HL-60 (cell line): ENCODE measurements at regions not wholly inside any gene's neighbourhood (a gene's known extent, or its start where the extent isn't known, plus 50 kb on each side); places are given as distances from the start of the nearest gene placed in this dataset.

Experiments used
- DNase-seq, 2 experiments: peaks; one replicate each; pipeline ENCODE4 v3.0.0-alpha.2; 2010 to 2020; ENCODE audit warnings: low read depth in 1 of 2, low spot score in 1 of 2
- H3K27ac ChIP-seq: fragments of 250-450 bp; sonication (Bioruptor Pico); replicated peaks from 2 replicates; pipeline ENCODE4 v1.5.1; 2020; ENCODE audit warnings: mild to moderate bottlenecking, moderate library complexity
- H3K27me3 ChIP-seq: fragments of 250-450 bp; sonication (Bioruptor Pico); 2 replicates; pipeline ENCODE4 v1.5.1; 2021; ENCODE audit warnings: mild to moderate bottlenecking, moderate library complexity; ENCODE audit not compliant: insufficient read depth, poor library complexity, severe bottlenecking
- H3K4me3 ChIP-seq: replicated peaks from 2 replicates; pipeline ENCODE4 v1.5.1; 2011; ENCODE audit warnings: mild to moderate bottlenecking, control low read depth, low read length; ENCODE audit not compliant: insufficient read depth
- GABPA ChIP-seq: IDR thresholded peaks from 2 replicates; pipeline ENCODE4 v1.6.1; 2012; ENCODE audit warnings: low read depth
- POLR2AphosphoS5 ChIP-seq: IDR thresholded peaks from 2 replicates; pipeline ENCODE4 v1.6.1; 2012; ENCODE audit warnings: low read depth
- SPI1 ChIP-seq: IDR thresholded peaks from 2 replicates; pipeline ENCODE4 v1.6.1; 2012; ENCODE audit warnings: low read depth, mild to moderate bottlenecking, borderline replicate concordance
- TF ChIP-seq, protein P1 (sequence below): IDR thresholded peaks from one replicate; pipeline ENCODE4 v1.5.1; 2011; ENCODE audit warnings: low read length, control low read depth, inconsistent platforms; ENCODE audit not compliant: insufficient read depth
- TF ChIP-seq, protein P2 (sequence below): IDR thresholded peaks from 2 replicates; pipeline ENCODE4 v1.6.1; 2012; ENCODE audit warnings: low read depth; ENCODE audit not compliant: insufficient replicate concordance

DNA sequence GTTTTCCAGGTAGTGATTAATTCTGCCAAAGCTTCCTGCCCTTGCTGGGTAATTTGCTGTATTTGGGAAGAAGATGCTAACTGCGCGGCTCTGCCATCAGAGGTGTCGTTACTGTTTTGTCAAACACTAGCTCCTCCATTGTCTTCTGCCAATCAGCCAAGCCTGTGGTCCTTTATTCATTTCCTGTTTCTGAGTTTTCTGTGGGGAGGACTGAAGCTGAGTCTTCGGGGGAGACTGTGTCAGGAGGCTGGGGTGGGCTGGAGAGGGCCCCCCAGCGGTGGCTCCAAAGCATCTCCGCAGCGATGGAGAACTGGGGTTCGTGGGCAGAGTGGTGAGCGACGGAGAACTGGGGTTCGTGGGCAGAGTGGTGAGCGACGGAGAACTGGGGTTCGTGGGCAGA lies 322.9 kb upstream of the B3GAT1 start:
- no peak for TF ChIP-seq POLR2AphosphoS5
- TF ChIP-seq, protein P1, sequence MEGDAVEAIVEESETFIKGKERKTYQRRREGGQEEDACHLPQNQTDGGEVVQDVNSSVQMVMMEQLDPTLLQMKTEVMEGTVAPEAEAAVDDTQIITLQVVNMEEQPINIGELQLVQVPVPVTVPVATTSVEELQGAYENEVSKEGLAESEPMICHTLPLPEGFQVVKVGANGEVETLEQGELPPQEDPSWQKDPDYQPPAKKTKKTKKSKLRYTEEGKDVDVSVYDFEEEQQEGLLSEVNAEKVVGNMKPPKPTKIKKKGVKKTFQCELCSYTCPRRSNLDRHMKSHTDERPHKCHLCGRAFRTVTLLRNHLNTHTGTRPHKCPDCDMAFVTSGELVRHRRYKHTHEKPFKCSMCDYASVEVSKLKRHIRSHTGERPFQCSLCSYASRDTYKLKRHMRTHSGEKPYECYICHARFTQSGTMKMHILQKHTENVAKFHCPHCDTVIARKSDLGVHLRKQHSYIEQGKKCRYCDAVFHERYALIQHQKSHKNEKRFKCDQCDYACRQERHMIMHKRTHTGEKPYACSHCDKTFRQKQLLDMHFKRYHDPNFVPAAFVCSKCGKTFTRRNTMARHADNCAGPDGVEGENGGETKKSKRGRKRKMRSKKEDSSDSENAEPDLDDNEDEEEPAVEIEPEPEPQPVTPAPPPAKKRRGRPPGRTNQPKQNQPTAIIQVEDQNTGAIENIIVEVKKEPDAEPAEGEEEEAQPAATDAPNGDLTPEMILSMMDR: no peak
- no peak for TF ChIP-seq GABPA
- no peak for TF ChIP-seq SPI1
- TF ChIP-seq, protein P2, sequence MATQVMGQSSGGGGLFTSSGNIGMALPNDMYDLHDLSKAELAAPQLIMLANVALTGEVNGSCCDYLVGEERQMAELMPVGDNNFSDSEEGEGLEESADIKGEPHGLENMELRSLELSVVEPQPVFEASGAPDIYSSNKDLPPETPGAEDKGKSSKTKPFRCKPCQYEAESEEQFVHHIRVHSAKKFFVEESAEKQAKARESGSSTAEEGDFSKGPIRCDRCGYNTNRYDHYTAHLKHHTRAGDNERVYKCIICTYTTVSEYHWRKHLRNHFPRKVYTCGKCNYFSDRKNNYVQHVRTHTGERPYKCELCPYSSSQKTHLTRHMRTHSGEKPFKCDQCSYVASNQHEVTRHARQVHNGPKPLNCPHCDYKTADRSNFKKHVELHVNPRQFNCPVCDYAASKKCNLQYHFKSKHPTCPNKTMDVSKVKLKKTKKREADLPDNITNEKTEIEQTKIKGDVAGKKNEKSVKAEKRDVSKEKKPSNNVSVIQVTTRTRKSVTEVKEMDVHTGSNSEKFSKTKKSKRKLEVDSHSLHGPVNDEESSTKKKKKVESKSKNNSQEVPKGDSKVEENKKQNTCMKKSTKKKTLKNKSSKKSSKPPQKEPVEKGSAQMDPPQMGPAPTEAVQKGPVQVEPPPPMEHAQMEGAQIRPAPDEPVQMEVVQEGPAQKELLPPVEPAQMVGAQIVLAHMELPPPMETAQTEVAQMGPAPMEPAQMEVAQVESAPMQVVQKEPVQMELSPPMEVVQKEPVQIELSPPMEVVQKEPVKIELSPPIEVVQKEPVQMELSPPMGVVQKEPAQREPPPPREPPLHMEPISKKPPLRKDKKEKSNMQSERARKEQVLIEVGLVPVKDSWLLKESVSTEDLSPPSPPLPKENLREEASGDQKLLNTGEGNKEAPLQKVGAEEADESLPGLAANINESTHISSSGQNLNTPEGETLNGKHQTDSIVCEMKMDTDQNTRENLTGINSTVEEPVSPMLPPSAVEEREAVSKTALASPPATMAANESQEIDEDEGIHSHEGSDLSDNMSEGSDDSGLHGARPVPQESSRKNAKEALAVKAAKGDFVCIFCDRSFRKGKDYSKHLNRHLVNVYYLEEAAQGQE: no peak
- Histone ChIP-seq H3K27ac (no peak overlapping the region), H3K27me3 (no peaks in the 10 kb centered on the region), H3K4me3 (no peak overlapping the region)
- no peak for DNase-seq

DNA sequence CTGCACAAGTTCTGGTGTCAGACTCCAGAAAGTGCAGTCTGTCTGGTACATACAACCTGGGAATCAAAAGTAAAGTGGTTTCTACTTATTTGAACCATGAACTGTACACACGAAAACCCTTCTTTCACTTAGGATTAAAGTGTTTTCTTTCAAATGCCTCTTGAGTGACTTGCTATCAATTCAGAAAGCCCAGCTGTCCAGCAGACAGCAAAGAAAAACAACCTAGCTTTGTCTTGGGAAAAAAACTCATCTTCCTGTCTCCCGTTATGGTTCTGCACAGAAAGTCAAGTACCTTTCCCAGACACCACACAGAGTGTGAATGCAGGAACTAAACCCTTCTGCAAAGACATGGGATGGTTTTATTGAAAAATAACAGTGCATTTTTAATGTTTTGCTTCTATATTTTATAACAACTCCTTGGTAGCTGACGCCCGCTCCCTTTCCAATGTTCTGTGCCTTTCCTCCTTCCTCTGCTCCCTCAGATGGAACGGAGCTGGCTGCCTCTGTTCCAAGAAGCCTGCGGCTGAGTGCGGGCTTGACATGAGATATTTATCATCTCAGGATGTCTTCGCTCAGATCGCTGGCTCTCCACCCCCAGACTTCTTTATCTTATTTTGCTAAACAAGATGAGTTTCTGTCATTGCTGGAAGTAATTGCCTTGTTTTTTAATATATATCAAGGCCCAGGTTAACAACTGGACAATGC lies 322.3 kb upstream of the B3GAT1 start:
- DNase-seq: no peak
- H3K27me3 ChIP-seq: no peaks in the 10 kb centered on the region
- H3K27ac ChIP-seq: no peak overlapping the region
- TF ChIP-seq, protein P1: no peak
- TF ChIP-seq GABPA (no peak), SPI1 (no peak), POLR2AphosphoS5 (no peak)
- TF ChIP-seq, protein P2: no peak
- no peak overlapping the region for H3K4me3 ChIP-seq

DNA sequence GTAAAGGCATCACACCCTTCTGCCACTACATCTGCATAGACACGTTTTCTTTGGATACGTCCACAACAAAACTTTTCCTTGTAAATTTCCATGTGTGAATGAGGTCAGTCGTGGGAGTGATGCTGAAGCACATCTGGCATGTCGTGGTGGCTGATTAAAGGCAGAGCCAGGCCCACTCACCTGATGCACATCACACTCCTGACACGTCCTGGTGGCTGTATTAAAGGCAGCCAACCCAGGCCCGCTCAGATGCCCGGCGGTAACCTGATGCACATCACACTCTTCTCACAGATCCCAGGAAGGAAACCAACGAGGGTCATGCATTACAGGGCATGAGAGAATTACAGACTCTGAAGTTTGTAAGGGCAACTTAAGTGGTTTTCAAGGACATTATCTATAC lies 321.6 kb upstream of the B3GAT1 start:
- Histone ChIP-seq H3K27ac (no peak overlapping the region), H3K4me3 (no peak overlapping the region), H3K27me3 (no peaks in the 10 kb centered on the region)
- DNase-seq: no peak
- TF ChIP-seq, protein P1: no peak
- no peak for TF ChIP-seq POLR2AphosphoS5
- no peak for TF ChIP-seq GABPA
- TF ChIP-seq, protein P2: no peak
- no peak for TF ChIP-seq SPI1
